Body of pancreas (tissue), 4 donors: ENCODE measurements at regions not wholly inside any gene's neighbourhood (a gene's known extent, or its start where the extent isn't known, plus 50 kb on each side); places are given as distances from the start of the nearest gene placed in this dataset.

Source experiments
- ATAC-seq: fragments of 150-250 bp; one replicate; pipeline ENCODE4 v1.9.1; 2016
- DNase-seq, 4 donors: peaks; one replicate each; pipeline ENCODE4 v3.0.0-alpha.2; 2019
- H3K27ac ChIP-seq, 4 donors: fragments of 200-600 bp; sonication (generic); 1 replicate in 3 of 4; 2 replicates in 1 of 4; pipeline versions ENCODE4 v1.5.1 to v1.6.1; 2016 to 2019; ENCODE audit warnings: mild to moderate bottlenecking in 1 of 4, mixed read lengths in 1 of 4, moderate library complexity in 1 of 4
- H3K27me3 ChIP-seq, 2 donors: fragments of 200-600 bp; sonication (generic); one replicate each; pipeline ENCODE4 v1.6.0; 2016; ENCODE audit warnings: mild to moderate bottlenecking in 1 of 2
- H3K36me3 ChIP-seq, 2 donors: fragments of 200-600 bp; sonication (generic); replicated peaks in 1 of 2; 2 replicates each; pipeline ENCODE4 v1.5.1; 2016; ENCODE audit warnings: low read depth in 2 of 2; ENCODE audit not compliant: insufficient read depth in 1 of 2
- H3K4me1 ChIP-seq: fragments of 200-600 bp; sonication (generic); one replicate; pipeline ENCODE4 v1.6.0; 2016
- H3K4me3 ChIP-seq, 2 donors: fragments of 200-600 bp; sonication (generic); 1 replicate in 1 of 2; 2 replicates in 1 of 2; pipeline ENCODE4 v1.5.1; 2016 to 2019
- H3K9me3 ChIP-seq, 3 donors: fragments of 200-600 bp; sonication (generic); 1 replicate in 2 of 3; 2 replicates in 1 of 3; pipeline ENCODE4 v1.5.1; 2016
- POLR2A ChIP-seq, 3 donors: fragments of 450-650 bp; IDR thresholded peaks; one replicate each; pipeline ENCODE4 v1.6.1; 2016; ENCODE audit warnings: antibody characterized with exemption in 3 of 3, mild to moderate bottlenecking in 2 of 3
- WGBS, 2 donors: methylation state at CpG; one replicate each; pipeline ENCODE4 v1.1.5; 2017; 5-methylcytosine and 5-hydroxymethylcytosine counted together
- intact Hi-C: fragments of 100-400 bp; cut with DNase I; formaldehyde crosslinking; loops from one replicate; pipeline ENCODE4 v1.15.1; 2023
- TF ChIP-seq, protein P1 (sequence below), 7 experiments: fragments of 450-650 bp in 4 of 7; fragments of 200-600 bp in 3 of 7; sonication (generic) in 3 of 7; IDR thresholded peaks; one replicate each; pipeline ENCODE4 v1.5.1; 2016 to 2019; ENCODE audit warnings: antibody characterized with exemption in 7 of 7

DNA sequence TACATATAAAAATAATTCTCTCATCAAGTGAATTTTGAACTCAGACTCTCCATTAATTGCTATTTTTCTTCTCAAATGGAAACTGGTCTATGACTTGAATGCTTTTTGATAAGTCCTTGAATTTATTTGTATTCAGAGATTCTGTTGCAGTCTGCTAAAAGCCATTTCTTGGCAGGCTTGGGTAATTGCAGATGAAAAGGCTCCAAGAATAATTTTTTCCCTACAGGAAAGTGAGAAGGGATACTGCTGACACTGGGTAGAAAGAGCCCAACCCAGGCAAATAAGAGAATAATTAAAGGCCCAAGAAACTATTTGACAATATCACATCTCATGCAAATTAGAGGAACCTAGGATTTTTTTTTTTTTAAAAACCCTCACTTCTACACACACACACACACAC lies 246.5 kb upstream of the DDI1 start:
- Histone ChIP-seq H3K4me1 (no peaks in the 10 kb centered on the region), H3K4me3 (no peak overlapping the region), H3K27me3 (no peaks in the 10 kb centered on the region), H3K36me3 (no peaks in the 10 kb centered on the region), H3K9me3 (peaks cover 0 to 4% (median 0%) of the 10 kb centered on the region in 3 donors), H3K27ac (no peak overlapping the region)
- ATAC-seq: no peak
- TF ChIP-seq POLR2A (IDR thresholded peaks at IDR 0.05): no peak
- TF ChIP-seq, protein P1, sequence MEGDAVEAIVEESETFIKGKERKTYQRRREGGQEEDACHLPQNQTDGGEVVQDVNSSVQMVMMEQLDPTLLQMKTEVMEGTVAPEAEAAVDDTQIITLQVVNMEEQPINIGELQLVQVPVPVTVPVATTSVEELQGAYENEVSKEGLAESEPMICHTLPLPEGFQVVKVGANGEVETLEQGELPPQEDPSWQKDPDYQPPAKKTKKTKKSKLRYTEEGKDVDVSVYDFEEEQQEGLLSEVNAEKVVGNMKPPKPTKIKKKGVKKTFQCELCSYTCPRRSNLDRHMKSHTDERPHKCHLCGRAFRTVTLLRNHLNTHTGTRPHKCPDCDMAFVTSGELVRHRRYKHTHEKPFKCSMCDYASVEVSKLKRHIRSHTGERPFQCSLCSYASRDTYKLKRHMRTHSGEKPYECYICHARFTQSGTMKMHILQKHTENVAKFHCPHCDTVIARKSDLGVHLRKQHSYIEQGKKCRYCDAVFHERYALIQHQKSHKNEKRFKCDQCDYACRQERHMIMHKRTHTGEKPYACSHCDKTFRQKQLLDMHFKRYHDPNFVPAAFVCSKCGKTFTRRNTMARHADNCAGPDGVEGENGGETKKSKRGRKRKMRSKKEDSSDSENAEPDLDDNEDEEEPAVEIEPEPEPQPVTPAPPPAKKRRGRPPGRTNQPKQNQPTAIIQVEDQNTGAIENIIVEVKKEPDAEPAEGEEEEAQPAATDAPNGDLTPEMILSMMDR (IDR thresholded peaks at IDR 0.05): no peak
- intact Hi-C loops: no loop called here
- DNase-seq: no peak

DNA sequence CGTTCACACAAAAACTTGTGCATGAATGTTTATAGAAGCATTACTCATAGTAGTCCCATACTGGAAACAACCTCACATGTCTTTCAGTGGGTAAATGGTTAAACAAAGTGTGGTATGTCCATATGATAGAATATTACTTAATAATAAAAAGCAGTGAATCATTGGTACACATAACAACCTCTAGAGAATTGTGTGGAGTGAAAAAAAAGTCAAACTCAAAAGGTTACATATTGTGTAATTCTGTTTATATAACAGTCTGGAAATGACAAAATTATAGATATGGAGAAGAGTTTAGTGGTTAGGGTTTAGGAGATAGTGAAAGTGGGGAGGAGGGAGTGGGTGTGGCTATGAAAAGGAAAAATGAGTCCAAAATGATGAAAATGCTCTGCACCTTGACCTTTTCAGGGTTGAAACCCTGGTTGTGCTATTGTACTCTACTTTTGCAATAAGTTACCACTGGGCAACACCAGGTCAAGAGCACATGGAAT lies 243.4 kb upstream of the DDI1 start:
- Histone ChIP-seq H3K9me3 (peaks cover 0 to 4% (median 0%) of the 10 kb centered on the region in 3 donors), H3K27me3 (no peaks in the 10 kb centered on the region), H3K27ac (no peak overlapping the region), H3K4me1 (no peaks in the 10 kb centered on the region), H3K4me3 (no peak overlapping the region), H3K36me3 (no peaks in the 10 kb centered on the region)
- intact Hi-C loops: no loop called here
- WGBS, 2 donors: 70 to 92% methylated on average over 1 of the region's 1 CpG
- DNase-seq (peak in 1 of 4 donors; percentile 15), ATAC-seq (peak; percentile 24)
- TF ChIP-seq POLR2A (IDR thresholded peaks at IDR 0.05): no peak
- TF ChIP-seq, protein P1 (IDR thresholded peaks at IDR 0.05): no peak

DNA sequence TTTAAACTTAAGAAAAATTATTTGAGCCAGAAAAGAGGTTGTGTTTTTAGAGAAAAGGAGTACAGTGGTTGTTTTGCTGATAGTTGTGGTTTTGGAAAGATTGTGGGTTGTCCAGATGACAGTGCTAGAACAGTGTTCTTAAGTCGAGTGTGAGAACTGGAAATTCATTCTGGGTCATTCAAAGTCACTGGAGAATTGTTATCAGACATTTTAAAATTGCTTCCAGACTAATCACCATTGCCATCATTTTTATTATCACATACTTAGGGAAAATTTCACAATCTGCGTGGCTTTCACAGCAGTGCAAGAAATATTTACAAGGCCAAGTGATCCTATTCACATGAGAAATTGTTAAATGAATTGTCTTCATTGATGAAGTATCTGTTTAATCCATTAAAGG lies 242.2 kb upstream of the DDI1 start:
- ATAC-seq (peak; percentile 59), DNase-seq (no peak)
- no peaks in the 10 kb centered on the region for H3K36me3 ChIP-seq
- no peaks in the 10 kb centered on the region for H3K27me3 ChIP-seq
- H3K4me1 ChIP-seq: no peaks in the 10 kb centered on the region
- intact Hi-C loops: no loop called here
- TF ChIP-seq, protein P1 (IDR thresholded peaks at IDR 0.05): no peak
- TF ChIP-seq POLR2A (IDR thresholded peaks at IDR 0.05): no peak
- H3K4me3 ChIP-seq: no peak overlapping the region
- H3K9me3 ChIP-seq: peaks cover 0 to 4% (median 0%) of the 10 kb centered on the region in 3 donors
- 31 to 41% methylated on average over 2 of the region's 2 CpGs for WGBS, 2 donors
- H3K27ac ChIP-seq: no peak overlapping the region

DNA sequence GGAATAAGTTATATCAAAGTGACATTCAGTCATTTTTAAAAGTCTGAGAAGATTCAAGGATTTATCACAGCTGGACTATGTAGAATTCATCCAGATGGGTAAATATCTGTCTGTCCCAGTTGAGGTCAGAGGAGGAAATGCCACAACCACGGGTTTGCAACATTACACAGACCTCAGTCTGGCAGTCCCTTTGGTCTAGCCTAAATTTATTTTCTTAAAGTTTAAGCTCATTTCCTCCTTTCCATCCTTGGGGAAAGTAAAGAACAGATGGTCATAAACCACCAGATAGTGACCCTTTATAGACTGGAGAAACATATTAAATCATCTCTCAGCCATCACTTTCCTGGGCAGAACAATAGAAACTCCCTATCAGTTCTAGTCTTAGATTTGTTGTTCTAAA lies 238.4 kb upstream of the DDI1 start:
- Histone ChIP-seq H3K36me3 (no peaks in the 10 kb centered on the region), H3K27me3 (no peaks in the 10 kb centered on the region), H3K4me3 (no peak overlapping the region), H3K4me1 (no peaks in the 10 kb centered on the region), H3K9me3 (no peaks in the 10 kb centered on the region), H3K27ac (no peak overlapping the region)
- intact Hi-C loops: no loop called here
- TF ChIP-seq POLR2A (IDR thresholded peaks at IDR 0.05): no peak
- TF ChIP-seq, protein P1 (IDR thresholded peaks at IDR 0.05): no peak
- ATAC-seq (peak; percentile 24), DNase-seq (peak in 1 of 4 donors; percentile 16)
- 47 to 58% methylated on average over 1 of the region's 1 CpG for whole genome bisulfite sequencing, 2 donors

DNA sequence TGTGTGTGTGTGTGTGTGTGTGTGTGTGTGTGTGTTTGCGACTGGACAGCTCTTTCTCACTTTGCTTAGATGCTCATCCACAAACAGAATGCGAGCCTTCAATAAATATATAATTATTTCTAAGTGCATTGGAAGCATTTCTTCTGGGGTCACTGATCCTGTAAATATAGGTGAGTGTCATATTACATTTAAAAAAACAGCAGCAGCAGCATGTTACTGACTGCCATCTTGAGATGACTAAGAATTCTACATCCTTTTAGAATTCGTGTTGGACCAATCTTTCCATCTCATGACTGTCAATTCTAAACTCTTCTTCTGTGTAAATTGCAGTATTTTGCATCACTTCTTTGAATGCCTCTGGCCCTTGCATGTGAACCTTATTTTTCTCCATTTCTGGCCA lies 238.0 kb upstream of the DDI1 start:
- Histone ChIP-seq H3K4me3 (no peak overlapping the region), H3K27me3 (no peaks in the 10 kb centered on the region), H3K4me1 (no peaks in the 10 kb centered on the region), H3K36me3 (no peaks in the 10 kb centered on the region), H3K27ac (no peak overlapping the region), H3K9me3 (no peaks in the 10 kb centered on the region)
- DNase-seq: no peak
- WGBS, 2 donors: 78 to 86% methylated on average over 3 of the region's 3 CpGs
- ATAC-seq: no peak
- intact Hi-C loops: no loop called here
- no peak for TF ChIP-seq POLR2A (IDR thresholded peaks at IDR 0.05)
- TF ChIP-seq, protein P1 (IDR thresholded peaks at IDR 0.05): no peak
